GM12892 (cell line): ENCODE measurements at regions not wholly inside any gene's neighbourhood (a gene's known extent, or its start where the extent isn't known, plus 50 kb on each side); places are given as distances from the start of the nearest gene placed in this dataset.

ENCODE experiments used
- POLR2A ChIP-seq: IDR thresholded peaks from 2 replicates; pipeline ENCODE4 v1.6.1; 2011; ENCODE audit warnings: low read depth, low read length, control low read depth
- POLR2AphosphoS5 ChIP-seq: IDR thresholded peaks from 2 replicates; pipeline ENCODE4 v1.6.1; 2011; ENCODE audit warnings: low read depth, low read length, control low read depth

- no peak for TF ChIP-seq POLR2A
- no peak for TF ChIP-seq POLR2AphosphoS5
Measured at GRCh38 chr4:141499261-141499853, 137.0 kb upstream of the IL15 start.
